ENCODE measurements at regions not wholly inside any gene's neighbourhood (a gene's known extent, or its start where the extent isn't known, plus 50 kb on each side); places are given as distances from the start of the nearest gene placed in this dataset.

- POLR2A ChIA-PET (ENCODE audit: unreplicated experiment): no interaction called here
- no peak overlapping the region for H4K8ac ChIP-seq (ENCODE audit: low read depth in 2 of 2, low read length in 2 of 2)
- H2BK15ac ChIP-seq (ENCODE audit: low read depth, low read length): no peak overlapping the region
- BruUV-seq (replicated peaks): no TSS peak
- CTCF ChIA-PET: interaction anchor here (1.2 kb wide), 1 partner anchor 15 kb away, joined by 3 read pairs; no protein-coding TSS in a partner anchor
- no peak overlapping the region for H3K23ac ChIP-seq (ENCODE audit: low read depth, low read length)
- in situ Hi-C loops (cut with MboI; ENCODE audit: low sequenced_read_pairs): no loop called here
- ATAC-seq (ENCODE audit: low read depth): no peak
- no peaks in the 10 kb centered on the region for H3K36me3 ChIP-seq (ENCODE audit: control insufficient read depth, insufficient read depth, low read length)
- H2BK20ac ChIP-seq (ENCODE audit: low read depth, low read length): no peak overlapping the region
- H3K9ac ChIP-seq (ENCODE audit: low read depth, low read length): no peak overlapping the region
- H3K27ac ChIP-seq (ENCODE audit: insufficient read depth, low read length): no peak overlapping the region
- 100% methylated on average over 1 of the region's 7 CpGs; no CpG with 5 or more reads in 1 of the 2 experiments for WGBS, 2 experiments (ENCODE audit: extremely low coverage in 2 of 2, insufficient read length in 1 of 2)
- no peaks in the 10 kb centered on the region for H3K27me3 ChIP-seq (ENCODE audit: control insufficient read depth, insufficient read depth, low read length)
- H2BK5ac ChIP-seq (ENCODE audit: low read depth, low read length, poor library complexity, severe bottlenecking): no peak overlapping the region
- H2AK9ac ChIP-seq (replicated peaks; ENCODE audit: low read depth, low read length, poor library complexity): no peak overlapping the region
- H3K4me1 ChIP-seq (ENCODE audit: control insufficient read depth, insufficient read depth, low read length): peaks cover 3% of the 10 kb centered on the region
- H4K20me1 ChIP-seq (ENCODE audit: insufficient read depth, low read length): no peaks in the 10 kb centered on the region
- H3K18ac ChIP-seq (ENCODE audit: low read depth, low read length): no peak overlapping the region
- no peak overlapping the region for H3K4me2 ChIP-seq (ENCODE audit: low read depth, low read length)
- no peak for DNase-seq
- peaks cover 0 to 3% of the 10 kb centered on the region in 2 experiments; a peak in 1 of 4 replicates for H3K79me1 ChIP-seq (ENCODE audit: low read depth in 1 of 2, low read length in 2 of 2)
- H4K5ac ChIP-seq (ENCODE audit: low read depth, low read length): no peak overlapping the region
- dilution Hi-C loops (cut with HindIII; ENCODE audit: low sequenced_read_pairs, unreplicated experiment): no loop called here
- TF ChIP-seq CEBPB (IDR thresholded peaks at IDR 0.05; ENCODE audit: low read depth, low read length) (no peak), USF2 (IDR thresholded peaks at IDR 0.05; ENCODE audit: low read depth, low read length) (no peak), ELK1 (IDR thresholded peaks at IDR 0.05; ENCODE audit: borderline replicate concordance, low read depth, low read length) (no peak)
- H3K4ac ChIP-seq (ENCODE audit: low read depth, low read length): no peak overlapping the region
- no peak overlapping the region for H3K4me3 ChIP-seq (ENCODE audit: insufficient read depth, low read depth, low read length)
- intact Hi-C loops (cut with micrococcal nuclease): no loop called here
- H3K9me1 ChIP-seq (ENCODE audit: insufficient read depth, low read length): peaks cover 3% of the 10 kb centered on the region; the same call in 1 of the 2 replicates
- H2AFZ ChIP-seq (replicated peaks; ENCODE audit: low read length, poor library complexity): no peak overlapping the region
- H3K14ac ChIP-seq (replicated peaks; ENCODE audit: low read depth, low read length): no peak overlapping the region
- H3K56ac ChIP-seq (ENCODE audit: extremely low read depth, insufficient read depth, low read length): no peak overlapping the region
- H3K9me3 ChIP-seq (ENCODE audit: control insufficient read depth, insufficient read depth, low read length): no peaks in the 10 kb centered on the region
- no peak overlapping the region for H2BK120ac ChIP-seq (ENCODE audit: low read depth, low read length)
- H4K91ac ChIP-seq (ENCODE audit: insufficient read depth, low read depth, low read length): no peak overlapping the region
- H2AK5ac ChIP-seq (ENCODE audit: low read depth, low read length): no peak overlapping the region
Measured at GRCh38 chr4:123200051-123200940, 196.3 kb upstream of the SPRY1 start.
